WERI-Rb-1 (cell line): ENCODE measurements at regions not wholly inside any gene's neighbourhood (a gene's known extent, or its start where the extent isn't known, plus 50 kb on each side); places are given as distances from the start of the nearest gene placed in this dataset.
A peak's percentile ranks its signal among the peaks of the same experiment; 100 is the strongest.

ENCODE experiments used
- DNase-seq: peaks from one replicate; pipeline ENCODE4 v3.0.0-alpha.2; 2020
- H3K27ac ChIP-seq: fragments of 250-450 bp; sonication (Bioruptor Pico); 2 replicates; pipeline ENCODE4 v1.5.1; 2020; ENCODE audit warnings: mild to moderate bottlenecking, moderate library complexity
- H3K27me3 ChIP-seq: fragments of 250-450 bp; sonication (Bioruptor Pico); 2 replicates; pipeline ENCODE4 v1.5.1; 2021; ENCODE audit warnings: mild to moderate bottlenecking, low read depth, moderate library complexity; ENCODE audit not compliant: insufficient read depth, severe bottlenecking
- H3K36me3 ChIP-seq: fragments of 250-450 bp; sonication (Bioruptor Pico); 2 replicates; pipeline ENCODE4 v1.5.1; 2020; ENCODE audit warnings: mild to moderate bottlenecking, moderate library complexity
- H3K4me3 ChIP-seq: 2 replicates; pipeline ENCODE4 v1.5.1; 2011; ENCODE audit warnings: low read depth, mild to moderate bottlenecking, control low read depth, low read length
- H3K9me3 ChIP-seq: fragments of 250-450 bp; sonication (Bioruptor Pico); 2 replicates; pipeline ENCODE4 v1.5.1; 2021; ENCODE audit warnings: mild to moderate bottlenecking, moderate library complexity; ENCODE audit not compliant: severe bottlenecking
- CTCF ChIP-seq: IDR thresholded peaks from 2 replicates; pipeline ENCODE4 v1.5.1; 2011; ENCODE audit warnings: low read depth, mild to moderate bottlenecking, control low read depth, inconsistent platforms, low read length

DNA sequence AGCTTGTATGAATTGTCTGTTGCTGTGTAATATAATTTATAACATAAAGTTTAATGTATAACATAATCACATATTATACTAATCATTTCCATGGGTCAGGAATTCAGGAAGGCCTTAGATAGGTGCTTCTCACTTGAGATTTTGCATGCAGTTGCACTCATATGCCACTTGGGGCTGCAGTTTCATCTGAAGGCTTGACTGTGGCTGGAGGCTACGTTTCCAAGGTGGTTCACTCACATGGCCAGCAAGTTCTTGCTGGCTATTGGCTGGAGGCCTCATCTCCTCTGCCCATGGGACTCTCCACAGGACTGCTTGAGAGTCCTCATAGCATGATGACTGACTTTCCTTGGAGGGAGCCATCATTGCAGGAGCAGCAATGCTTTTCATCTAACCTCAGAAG, 53.4 kb upstream of the STX18 start:
- no peak overlapping the region for H3K27ac ChIP-seq
- peaks cover 4% of the 10 kb centered on the region for H3K36me3 ChIP-seq
- H3K4me3 ChIP-seq: no peak overlapping the region
- DNase-seq: no peak
- peak; percentile 61 for TF ChIP-seq CTCF
- peaks cover 10% of the 10 kb centered on the region for H3K9me3 ChIP-seq
- H3K27me3 ChIP-seq: no peaks in the 10 kb centered on the region

DNA sequence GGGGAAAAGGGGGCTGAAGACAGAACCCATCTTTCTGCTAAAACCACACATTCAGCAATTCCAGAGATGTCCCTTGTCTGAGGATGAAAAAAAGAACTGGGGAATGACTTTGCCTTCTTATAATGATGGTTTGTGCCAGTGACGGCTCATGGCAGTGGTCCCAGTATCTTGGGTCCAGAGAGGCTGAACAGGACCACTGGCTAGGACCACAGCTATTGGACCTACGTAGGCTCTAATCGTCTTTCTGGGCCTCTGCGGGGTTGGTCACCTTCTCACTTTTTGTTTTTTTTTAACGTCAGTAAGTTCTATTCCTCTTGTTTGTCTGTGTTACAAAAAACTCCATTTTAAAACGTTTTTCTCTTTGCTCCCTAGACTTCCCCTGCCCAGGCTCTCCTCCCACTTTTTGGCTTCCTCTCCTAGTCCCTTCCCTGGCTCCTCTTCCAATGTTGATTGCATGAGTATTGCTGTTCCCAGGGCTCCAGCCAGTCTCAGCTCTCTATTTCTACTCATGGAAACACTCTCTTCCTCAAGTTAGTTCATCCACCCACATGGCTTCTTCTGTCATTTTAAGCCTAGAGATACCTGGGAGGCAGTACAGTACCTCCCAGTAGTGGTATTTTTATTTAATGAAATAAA, 52.6 kb upstream of the STX18 start:
- no peak for DNase-seq
- Histone ChIP-seq H3K27me3 (no peaks in the 10 kb centered on the region), H3K36me3 (peaks cover 4% of the 10 kb centered on the region), H3K27ac (no peak overlapping the region), H3K9me3 (peaks cover 10% of the 10 kb centered on the region), H3K4me3 (no peak overlapping the region)
- TF ChIP-seq CTCF: no peak

- Histone ChIP-seq H3K27ac (no peak overlapping the region), H3K27me3 (no peaks in the 10 kb centered on the region), H3K36me3 (peaks cover 4% of the 10 kb centered on the region), H3K9me3 (peaks cover 10% of the 10 kb centered on the region), H3K4me3 (no peak overlapping the region)
- TF ChIP-seq CTCF: no peak
- DNase-seq: no peak
These were observed 51.9 kb upstream of the STX18 start for GRCh38 chr4:4593596-4594284.

DNA sequence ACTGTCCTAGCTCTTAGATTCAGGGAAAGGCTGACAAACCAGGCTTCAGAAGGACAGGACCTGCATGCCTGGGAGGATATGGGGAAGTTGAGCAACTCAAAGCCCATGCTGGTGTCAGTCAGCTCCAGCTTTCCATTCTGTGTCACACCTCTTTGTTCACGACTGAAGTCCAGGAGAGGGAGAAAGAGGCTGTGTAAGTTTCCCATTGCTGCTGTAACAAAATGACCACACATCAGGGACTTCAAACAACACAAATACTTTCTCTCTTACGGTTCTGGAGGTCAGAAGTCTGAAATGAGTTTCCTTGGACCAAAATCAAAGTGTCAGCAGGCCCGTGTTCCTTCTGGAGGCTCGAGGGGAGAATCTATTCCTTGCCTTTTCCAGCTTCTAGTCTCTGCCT, 50.6 kb upstream of the STX18 start:
- H3K27me3 ChIP-seq: no peaks in the 10 kb centered on the region
- peaks cover 4% of the 10 kb centered on the region for H3K36me3 ChIP-seq
- peaks cover 12% of the 10 kb centered on the region for H3K9me3 ChIP-seq
- no peak overlapping the region for H3K4me3 ChIP-seq
- no peak for DNase-seq
- no peak overlapping the region for H3K27ac ChIP-seq
- TF ChIP-seq CTCF: no peak
